ENCODE measurements at regions not wholly inside any gene's neighbourhood (a gene's known extent, or its start where the extent isn't known, plus 50 kb on each side); places are given as distances from the start of the nearest gene placed in this dataset.

DNA sequence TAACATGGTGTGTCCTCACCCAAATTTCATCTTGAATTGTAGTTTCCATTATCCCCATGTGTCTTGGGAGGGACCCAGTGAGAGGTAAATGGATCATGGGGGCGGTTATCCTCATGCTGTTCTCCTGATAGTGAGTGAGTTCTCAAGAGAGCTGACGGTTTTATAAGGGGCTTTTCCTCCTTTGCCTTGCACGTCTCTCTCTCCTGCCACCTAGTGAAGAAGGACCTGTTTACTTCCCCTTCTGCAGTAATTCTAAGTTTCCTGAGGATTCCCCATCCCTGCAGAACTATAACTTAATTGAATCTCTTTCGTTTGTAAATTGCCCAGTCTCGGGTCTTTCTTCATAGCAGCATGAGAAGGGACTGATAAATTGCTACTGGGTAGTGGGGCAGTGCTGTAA is 789.3 kb downstream of the FRK start:
- TF ChIP-seq POLR2AphosphoS5 (IDR thresholded peaks at IDR 0.05; ENCODE audit: borderline replicate concordance, low read depth, low read length) (no peak), EZH2 (IDR thresholded peaks at IDR 0.05) (no peak), FOXP2 (optimal IDR thresholded peaks at IDR 0.05; ENCODE audit: control extremely low read depth, extremely low read length, insufficient read depth) (no peak)

Measured in SK-N-MC (cell line).